IPS-18c (cell line): ENCODE measurements at regions not wholly inside any gene's neighbourhood (a gene's known extent, or its start where the extent isn't known, plus 50 kb on each side); places are given as distances from the start of the nearest gene placed in this dataset.
A peak's percentile ranks its signal among the peaks of the same experiment; 100 is the strongest.

ENCODE experiments used
- H3K4me3 ChIP-seq: 2 replicates; pipeline ENCODE4 v1.7.0; 2013; ENCODE audit warnings: low read depth, mild to moderate bottlenecking, low read length, moderate library complexity; ENCODE audit not compliant: insufficient read depth
- H3K9me3 ChIP-seq: one replicate; pipeline ENCODE4 v1.6.1; 2013; ENCODE audit warnings: mild to moderate bottlenecking, low read length, moderate library complexity; ENCODE audit not compliant: control insufficient read depth, insufficient read depth

- peaks cover 5% of the 10 kb centered on the region for H3K9me3 ChIP-seq
- no peak overlapping the region for H3K4me3 ChIP-seq
Measured at GRCh38 chr16:11480634-11481033, 106.1 kb downstream of the LITAF start.

DNA sequence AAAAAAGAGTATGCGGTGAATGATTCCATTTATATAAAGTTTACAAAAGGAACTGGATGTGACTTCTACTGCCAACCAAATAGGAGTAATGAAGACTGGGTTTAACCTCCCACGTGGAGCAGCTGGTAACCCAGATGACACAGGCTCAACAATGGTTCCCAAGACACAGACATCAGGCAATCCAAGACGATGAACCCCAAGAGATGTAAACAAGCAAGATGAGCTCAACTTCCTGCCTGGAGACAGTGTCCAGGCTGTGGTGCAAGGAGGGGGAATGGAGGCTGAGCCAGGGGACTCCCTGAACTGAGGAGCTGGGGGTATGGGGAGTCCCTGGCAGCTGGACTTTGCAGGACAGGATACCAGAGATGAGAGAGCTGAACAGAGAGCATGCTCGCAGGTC lies 104.7 kb downstream of the LITAF start:
- Histone ChIP-seq H3K4me3 (no peak overlapping the region), H3K9me3 (peaks cover 5% of the 10 kb centered on the region)

GRCh38 chr16:11482946-11483748 lies 103.6 kb downstream of the LITAF start:
- H3K4me3 ChIP-seq = no peak overlapping the region
- peaks cover 5% of the 10 kb centered on the region for H3K9me3 ChIP-seq

GRCh38 chr16:11484691-11485258 lies 101.9 kb downstream of the LITAF start:
- H3K9me3 ChIP-seq = peaks cover 5% of the 10 kb centered on the region
- no peak overlapping the region for H3K4me3 ChIP-seq

DNA sequence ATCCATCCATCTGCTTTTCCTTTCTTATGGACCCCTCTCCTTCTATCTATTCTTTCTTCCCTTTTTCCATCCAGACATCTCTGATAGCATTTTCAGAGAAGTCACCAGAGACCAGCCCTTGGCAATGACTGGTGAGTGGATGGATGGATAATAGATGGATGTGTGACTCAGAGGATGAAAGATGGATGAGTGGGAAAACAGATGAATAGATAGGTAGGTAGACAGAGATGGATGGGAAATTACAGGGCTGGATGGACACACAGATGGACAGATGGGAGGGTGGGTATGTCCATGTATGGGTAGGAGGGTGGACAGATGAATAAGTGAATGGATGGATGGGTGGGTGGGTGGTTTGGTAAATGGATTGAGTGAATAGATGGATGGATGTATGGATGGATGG lies 101.0 kb downstream of the LITAF start:
- no peak overlapping the region for H3K4me3 ChIP-seq
- H3K9me3 ChIP-seq = peaks cover 7% of the 10 kb centered on the region

DNA sequence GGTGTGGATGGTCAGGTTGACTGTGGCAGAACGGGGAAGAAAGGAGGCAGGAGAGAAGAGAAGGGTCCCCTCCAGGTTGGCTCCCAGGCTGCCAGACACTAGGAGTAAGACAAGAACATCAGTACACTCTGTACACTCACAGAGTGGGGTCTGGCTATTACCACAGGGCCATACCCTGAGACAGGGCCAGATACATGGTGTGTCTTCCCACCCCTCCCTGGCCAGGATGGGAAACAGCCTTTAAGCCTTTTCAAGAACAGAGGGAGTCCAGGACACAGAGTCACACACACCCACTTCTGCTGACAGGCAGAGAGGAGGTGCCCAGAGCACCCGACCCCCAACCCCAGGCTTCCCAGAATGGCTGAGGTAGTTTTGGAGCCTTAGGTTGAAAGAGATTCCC lies 99.4 kb downstream of the LITAF start:
- Histone ChIP-seq H3K4me3 (no peak overlapping the region), H3K9me3 (peaks cover 7% of the 10 kb centered on the region)

DNA sequence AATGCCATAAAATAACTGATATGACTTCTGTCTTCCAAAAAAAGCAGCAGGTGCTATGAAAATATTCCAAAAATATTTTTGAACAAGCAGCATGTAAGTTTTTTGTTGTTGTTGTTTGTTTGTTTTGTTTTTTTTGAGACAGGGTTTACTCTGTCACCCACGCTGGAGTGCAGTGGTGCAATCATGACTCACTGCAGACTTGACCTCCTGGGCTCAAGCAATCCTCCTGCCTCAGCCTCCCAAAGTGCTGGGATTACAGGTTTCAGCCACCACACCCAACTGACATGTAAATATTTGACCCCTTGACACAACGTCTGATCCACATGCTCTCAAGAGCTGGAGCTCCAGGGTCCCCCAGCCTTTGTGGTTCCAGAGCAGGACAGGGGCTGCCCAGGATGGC lies 98.4 kb downstream of the LITAF start:
- Histone ChIP-seq H3K4me3 (no peak overlapping the region), H3K9me3 (peaks cover 7% of the 10 kb centered on the region)

GRCh38 chr16:11491524-11491923 lies 95.2 kb downstream of the LITAF start:
- H3K4me3 ChIP-seq = no peak overlapping the region
- peaks cover 2% of the 10 kb centered on the region for H3K9me3 ChIP-seq

GRCh38 chr16:11492808-11493530 lies 93.8 kb downstream of the LITAF start:
- Histone ChIP-seq H3K9me3 (peaks cover 2% of the 10 kb centered on the region), H3K4me3 (0 out of 2 replicates have a peak overlapping the region, but pooled peaks have one; percentile 6)

GRCh38 chr16:11493531-11493929 lies 93.2 kb downstream of the LITAF start:
- H3K9me3 ChIP-seq = peaks cover 2% of the 10 kb centered on the region
- H3K4me3 ChIP-seq = 0 out of 2 replicates have a peak overlapping the region, but pooled peaks have one; percentile 6

GRCh38 chr16:11494029-11494428 lies 92.7 kb downstream of the LITAF start:
- H3K9me3 ChIP-seq = peaks cover 2% of the 10 kb centered on the region
- H3K4me3 ChIP-seq = no peak overlapping the region

- Histone ChIP-seq H3K4me3 (no peak overlapping the region), H3K9me3 (peaks cover 2% of the 10 kb centered on the region)
Measured at GRCh38 chr16:11494433-11494832, 92.3 kb downstream of the LITAF start.

DNA sequence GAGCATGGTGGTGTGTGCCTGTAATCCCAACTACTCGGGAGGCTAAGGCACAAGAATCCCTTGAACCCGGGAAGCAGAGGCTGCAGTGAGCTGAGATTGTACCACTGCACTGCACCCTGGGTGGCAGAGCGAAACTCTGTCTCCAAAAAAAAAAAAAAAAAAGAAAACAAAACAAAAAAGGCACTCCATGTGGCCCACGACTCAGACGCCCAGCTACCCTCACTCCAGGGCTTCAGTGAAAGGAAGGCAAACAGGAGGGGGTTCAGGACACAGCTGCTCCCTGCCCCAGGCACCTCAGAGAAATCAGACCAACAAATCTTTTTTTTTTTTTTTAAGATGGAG lies 91.7 kb downstream of the LITAF start:
- no peak overlapping the region for H3K4me3 ChIP-seq

More for the DNA sequence above, 91.7 kb downstream of the LITAF start:
- H3K9me3 ChIP-seq = peaks cover 2% of the 10 kb centered on the region
